GM23338 (cell line): ENCODE measurements at regions not wholly inside any gene's neighbourhood (a gene's known extent, or its start where the extent isn't known, plus 50 kb on each side); places are given as distances from the start of the nearest gene placed in this dataset.

Experiments used
- ZNF114 ChIP-seq: fragments of 250-450 bp; sonication (Bioruptor Pico); IDR thresholded peaks from 2 replicates; pipeline ENCODE4 v1.5.0; 2020; ENCODE audit warnings: mild to moderate bottlenecking, moderate library complexity
- TF ChIP-seq, protein P1 (sequence below), 2 experiments: fragments of 200-600 bp in 1 of 2; sonication (generic) in 1 of 2; conservative IDR thresholded peaks; 2 replicates each; pipeline versions ENCODE4 v1.5.1 to v1.6.1; 2016 to 2017; ENCODE audit warnings: antibody characterized with exemption in 2 of 2, low read depth in 2 of 2, mild to moderate bottlenecking in 2 of 2, moderate library complexity in 1 of 2

DNA sequence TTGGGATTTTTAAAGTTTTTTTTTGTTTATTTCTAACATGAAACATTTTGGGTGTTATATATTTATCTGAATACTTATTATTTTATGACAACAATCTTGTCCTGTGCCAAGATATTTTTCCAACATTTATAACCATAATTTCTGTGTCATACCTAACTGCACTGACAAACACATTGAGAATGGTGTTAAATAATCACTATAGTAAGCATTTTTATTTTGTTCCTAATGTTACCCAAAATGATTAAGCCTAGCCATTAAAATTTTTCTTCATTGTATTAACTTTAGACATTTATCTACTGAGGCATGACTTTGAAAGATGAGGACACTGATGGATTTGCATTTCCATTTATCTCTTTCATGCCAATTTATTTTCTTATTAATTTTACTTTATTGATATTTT lies 91.6 kb upstream of the STK32A start:
- no peak for TF ChIP-seq ZNF114 (CRISPR knock-in tag)
- TF ChIP-seq, protein P1, sequence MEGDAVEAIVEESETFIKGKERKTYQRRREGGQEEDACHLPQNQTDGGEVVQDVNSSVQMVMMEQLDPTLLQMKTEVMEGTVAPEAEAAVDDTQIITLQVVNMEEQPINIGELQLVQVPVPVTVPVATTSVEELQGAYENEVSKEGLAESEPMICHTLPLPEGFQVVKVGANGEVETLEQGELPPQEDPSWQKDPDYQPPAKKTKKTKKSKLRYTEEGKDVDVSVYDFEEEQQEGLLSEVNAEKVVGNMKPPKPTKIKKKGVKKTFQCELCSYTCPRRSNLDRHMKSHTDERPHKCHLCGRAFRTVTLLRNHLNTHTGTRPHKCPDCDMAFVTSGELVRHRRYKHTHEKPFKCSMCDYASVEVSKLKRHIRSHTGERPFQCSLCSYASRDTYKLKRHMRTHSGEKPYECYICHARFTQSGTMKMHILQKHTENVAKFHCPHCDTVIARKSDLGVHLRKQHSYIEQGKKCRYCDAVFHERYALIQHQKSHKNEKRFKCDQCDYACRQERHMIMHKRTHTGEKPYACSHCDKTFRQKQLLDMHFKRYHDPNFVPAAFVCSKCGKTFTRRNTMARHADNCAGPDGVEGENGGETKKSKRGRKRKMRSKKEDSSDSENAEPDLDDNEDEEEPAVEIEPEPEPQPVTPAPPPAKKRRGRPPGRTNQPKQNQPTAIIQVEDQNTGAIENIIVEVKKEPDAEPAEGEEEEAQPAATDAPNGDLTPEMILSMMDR (conservative IDR thresholded peaks at IDR 0.05; ENCODE audit: low read depth in 2 of 2), result no peak
